Muscle layer of duodenum (tissue), 2 donors: ENCODE measurements at regions not wholly inside any gene's neighbourhood (a gene's known extent, or its start where the extent isn't known, plus 50 kb on each side); places are given as distances from the start of the nearest gene placed in this dataset.

Experiments used
- H3K27ac ChIP-seq: one replicate; pipeline ENCODE4 v1.7.0; 2013; ENCODE audit warnings: mild to moderate bottlenecking, low read length
- H3K27me3 ChIP-seq: one replicate; pipeline ENCODE4 v1.7.0; 2013; ENCODE audit warnings: low read depth, mild to moderate bottlenecking, control low read depth, low read length
- H3K36me3 ChIP-seq, 2 donors: one replicate each; pipeline ENCODE4 v1.7.0; 2013; ENCODE audit warnings: low read length in 2 of 2, control low read depth in 1 of 2, mild to moderate bottlenecking in 1 of 2; ENCODE audit not compliant: insufficient read depth in 2 of 2, control insufficient read depth in 1 of 2
- H3K4me1 ChIP-seq, 2 donors: one replicate each; pipeline ENCODE4 v1.7.0; 2013; ENCODE audit warnings: low read length in 2 of 2, mild to moderate bottlenecking in 2 of 2, control low read depth in 1 of 2, moderate library complexity in 1 of 2; ENCODE audit not compliant: insufficient read depth in 2 of 2, control insufficient read depth in 1 of 2
- H3K4me3 ChIP-seq, 2 donors: one replicate each; pipeline ENCODE4 v1.7.0; 2013; ENCODE audit warnings: low read length in 2 of 2, low read depth in 1 of 2, mild to moderate bottlenecking in 1 of 2
- H3K9me3 ChIP-seq, 2 donors: one replicate each; pipeline ENCODE4 v1.7.0; 2013; ENCODE audit warnings: low read length in 2 of 2, control low read depth in 1 of 2, mild to moderate bottlenecking in 1 of 2; ENCODE audit not compliant: control insufficient read depth in 1 of 2
- donor health status: healthy.

DNA sequence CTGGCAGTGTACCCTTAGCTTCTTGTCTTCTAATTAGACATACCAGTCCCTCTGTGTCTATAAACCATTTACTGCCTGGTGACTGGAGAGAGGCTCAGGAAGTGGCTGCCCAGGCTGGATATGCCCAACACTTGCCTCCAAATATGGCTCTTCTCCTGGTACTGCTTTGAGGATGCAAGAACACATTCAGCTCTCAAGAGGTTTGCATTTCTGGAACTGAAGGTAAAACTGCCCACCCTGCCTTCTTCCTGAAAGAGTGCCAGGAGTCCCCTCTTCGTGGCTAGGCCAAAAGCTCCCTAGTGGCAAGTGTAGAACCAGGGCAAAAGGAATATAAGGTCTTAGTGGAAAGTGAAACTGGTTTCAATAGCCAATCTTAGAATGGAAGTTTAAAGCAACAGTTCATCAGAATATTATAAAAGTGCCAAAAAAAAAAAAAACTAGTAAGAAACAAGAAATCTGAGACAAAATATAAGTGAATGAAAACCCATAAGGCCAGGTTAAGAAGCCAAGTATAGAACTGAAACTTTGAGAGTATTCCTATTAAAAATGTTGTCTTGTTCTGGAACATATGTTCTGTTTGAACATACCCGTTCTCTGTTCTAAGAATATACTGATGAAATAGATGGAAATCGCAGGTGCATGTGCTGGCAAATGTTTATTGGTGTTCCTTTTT, 77.2 kb upstream of the CTTNBP2NL start:
- Histone ChIP-seq H3K27ac (peak overlapping the region; percentile 13), H3K36me3 (no peaks in the 10 kb centered on the region), H3K4me3 (no peak overlapping the region), H3K9me3 (no peaks in the 10 kb centered on the region), H3K27me3 (no peaks in the 10 kb centered on the region), H3K4me1 (peaks cover 9 to 30% of the 10 kb centered on the region in 2 donors)

DNA sequence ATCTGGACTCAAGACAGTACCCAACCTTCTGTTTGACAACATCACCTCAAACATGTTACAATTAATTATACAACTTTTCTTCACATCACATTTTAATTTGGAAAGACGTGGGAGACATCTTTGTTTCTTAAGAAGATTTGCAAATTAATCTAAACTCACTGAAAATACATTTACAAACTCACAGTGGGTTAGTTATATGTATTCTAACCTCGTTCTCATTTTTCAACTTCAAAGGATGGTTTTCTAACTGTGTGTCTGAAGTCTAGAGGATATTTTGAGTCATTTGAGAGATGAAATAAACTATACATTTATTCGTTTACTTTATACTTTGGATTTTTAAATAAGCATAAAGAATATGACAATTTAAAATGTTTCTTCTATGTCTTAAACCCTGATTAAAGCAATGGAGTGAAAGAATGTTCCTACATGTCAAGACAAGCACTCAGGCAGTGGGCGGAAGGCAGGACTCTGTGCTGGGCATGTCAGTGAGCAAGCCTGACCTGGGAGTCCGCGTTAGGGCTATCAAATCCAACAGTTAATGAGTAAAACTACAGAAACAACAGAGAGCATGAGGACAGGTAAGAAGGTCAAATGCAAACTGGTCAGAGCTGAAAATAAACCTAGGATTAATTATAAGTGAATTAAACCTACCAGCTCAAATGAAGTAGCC, 76.5 kb upstream of the CTTNBP2NL start:
- H3K4me3 ChIP-seq = no peak overlapping the region
- H3K27me3 ChIP-seq = no peaks in the 10 kb centered on the region
- peaks cover 9 to 30% of the 10 kb centered on the region in 2 donors for H3K4me1 ChIP-seq
- H3K27ac ChIP-seq = no peak overlapping the region
- H3K36me3 ChIP-seq = no peaks in the 10 kb centered on the region
- no peaks in the 10 kb centered on the region for H3K9me3 ChIP-seq

DNA sequence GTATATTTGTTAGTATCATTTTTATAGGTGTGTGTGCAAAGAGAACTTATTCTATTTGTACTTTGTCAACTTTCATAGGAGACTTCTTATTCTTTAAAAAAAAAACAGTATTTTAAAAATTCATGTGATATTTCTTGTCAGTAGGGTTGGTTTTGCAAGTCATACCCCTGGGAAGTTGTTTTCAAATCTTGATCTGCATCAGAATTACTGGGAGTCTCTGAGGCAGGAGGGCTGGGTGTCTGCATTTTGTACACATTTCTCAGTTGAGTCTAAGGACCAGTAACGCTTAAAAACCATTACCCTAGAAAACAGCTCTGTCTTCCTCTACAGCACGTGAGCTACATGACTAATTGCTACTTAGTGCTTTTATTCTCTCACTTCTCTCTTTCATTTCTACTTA, 76.0 kb upstream of the CTTNBP2NL start:
- H3K27me3 ChIP-seq = no peaks in the 10 kb centered on the region
- H3K36me3 ChIP-seq = no peaks in the 10 kb centered on the region
- H3K9me3 ChIP-seq = no peaks in the 10 kb centered on the region
- H3K4me1 ChIP-seq = peaks cover 9 to 30% of the 10 kb centered on the region in 2 donors
- no peak overlapping the region for H3K4me3 ChIP-seq
- H3K27ac ChIP-seq = no peak overlapping the region

DNA sequence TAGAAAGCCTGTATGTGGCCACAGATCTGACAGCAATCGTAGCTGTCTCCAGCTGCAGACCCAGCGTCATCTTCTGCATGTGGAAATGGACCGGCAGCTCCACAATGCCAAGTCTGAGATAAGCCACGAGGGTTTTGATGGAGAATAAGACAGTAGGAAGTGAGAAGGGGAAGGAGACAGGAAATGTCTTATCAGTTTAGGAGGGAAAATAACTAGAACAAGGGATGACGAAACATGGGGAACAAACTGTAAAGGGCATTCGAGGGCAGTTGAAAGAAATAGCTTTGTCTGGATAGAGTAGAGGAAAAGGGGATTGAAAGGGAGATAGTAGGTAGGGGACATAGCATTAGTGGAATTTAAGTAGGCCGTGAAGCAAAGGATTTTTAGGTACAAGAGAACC, 74.0 kb upstream of the CTTNBP2NL start:
- H3K4me1 ChIP-seq = peaks cover 9 to 20% of the 10 kb centered on the region in 2 donors
- H3K27ac ChIP-seq = no peak overlapping the region
- H3K36me3 ChIP-seq = no peaks in the 10 kb centered on the region

DNA sequence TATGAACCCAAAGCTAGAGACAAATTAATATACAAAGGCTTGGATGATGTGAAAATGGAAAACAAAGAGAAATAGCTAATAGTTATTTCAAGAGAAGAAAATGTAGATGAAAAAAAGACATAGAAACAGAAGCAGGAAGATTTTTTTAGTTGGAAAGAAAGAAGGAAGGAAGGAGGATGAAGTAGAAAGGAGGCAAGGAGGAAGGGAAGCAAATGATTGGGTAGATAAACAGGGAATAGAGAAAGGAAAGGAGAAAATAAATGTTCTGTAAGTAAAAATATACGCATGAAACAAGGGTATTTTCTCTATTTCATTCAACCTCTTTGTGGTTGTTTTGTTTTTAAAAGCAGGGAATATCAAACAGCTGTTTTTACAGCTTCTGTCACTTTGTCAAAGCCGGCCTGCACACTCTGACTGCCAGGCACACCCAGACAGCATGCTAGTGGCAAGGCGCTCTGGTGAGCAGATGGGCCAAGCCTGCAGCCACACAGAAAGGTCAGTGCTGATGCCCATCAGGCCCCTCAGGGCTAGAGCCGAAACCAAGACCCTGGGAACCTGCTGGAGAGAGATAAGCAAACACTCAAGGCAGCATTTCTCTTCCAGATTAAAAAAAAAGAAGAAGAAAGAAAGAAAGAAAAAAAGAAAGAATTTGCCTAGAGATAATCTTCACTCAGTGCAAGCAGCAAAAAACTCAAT, 72.9 kb upstream of the CTTNBP2NL start:
- Histone ChIP-seq H3K27ac (no peak overlapping the region), H3K9me3 (no peaks in the 10 kb centered on the region), H3K4me3 (no peak overlapping the region)

More for the DNA sequence above, 74.0 kb upstream of the CTTNBP2NL start:
- Histone ChIP-seq H3K9me3 (no peaks in the 10 kb centered on the region), H3K27me3 (no peaks in the 10 kb centered on the region), H3K4me3 (no peak overlapping the region)

DNA sequence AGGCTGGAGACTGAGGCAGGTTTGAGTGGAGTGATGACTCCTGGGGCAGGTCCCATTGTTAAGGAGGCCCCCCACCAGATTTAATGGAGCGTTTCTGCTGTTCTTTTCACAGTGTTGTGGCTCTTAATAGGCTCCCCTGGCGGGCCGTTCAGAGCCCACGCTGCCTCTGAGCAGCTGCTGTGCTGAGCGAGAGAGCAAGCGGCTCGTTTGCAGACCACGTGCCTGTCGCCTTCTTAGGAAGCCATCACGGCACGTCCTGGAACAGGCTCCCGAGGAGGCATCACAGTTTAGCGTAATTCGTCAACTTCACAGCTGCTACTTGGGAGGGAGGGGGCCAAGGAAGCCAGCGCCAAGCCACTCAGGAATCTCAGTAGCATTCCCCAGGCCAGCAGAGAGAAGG, 70.5 kb upstream of the CTTNBP2NL start:
- Histone ChIP-seq H3K9me3 (no peaks in the 10 kb centered on the region), H3K4me3 (no peak overlapping the region), H3K36me3 (no peaks in the 10 kb centered on the region), H3K27ac (no peak overlapping the region), H3K4me1 (no peaks in the 10 kb centered on the region), H3K27me3 (no peaks in the 10 kb centered on the region)

More for the DNA sequence above, 72.9 kb upstream of the CTTNBP2NL start:
- no peaks in the 10 kb centered on the region for H3K27me3 ChIP-seq
- peaks cover 7 to 10% of the 10 kb centered on the region in 2 donors for H3K4me1 ChIP-seq
- no peaks in the 10 kb centered on the region for H3K36me3 ChIP-seq

DNA sequence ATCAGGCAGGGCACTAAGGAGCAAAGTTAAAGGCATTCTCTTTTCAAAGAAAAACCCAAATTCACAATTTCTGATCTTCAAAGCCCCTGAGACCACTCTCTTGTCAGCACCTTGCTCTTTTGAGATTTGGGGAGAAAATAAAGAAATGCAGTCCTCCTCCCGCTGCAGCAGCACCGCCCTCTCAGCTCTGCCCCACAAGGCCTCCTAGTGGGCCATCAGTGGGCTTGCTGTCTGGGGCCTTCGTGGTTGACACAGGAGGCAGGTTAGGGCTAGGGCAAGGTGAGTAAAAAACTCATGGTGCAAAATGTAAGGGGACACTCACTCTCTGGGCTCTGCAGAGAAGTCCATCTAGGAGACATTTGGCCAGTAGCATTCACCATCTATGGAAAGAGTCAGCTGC, 67.4 kb upstream of the CTTNBP2NL start:
- H3K4me3 ChIP-seq = no peak overlapping the region
- H3K27ac ChIP-seq = no peak overlapping the region
- H3K9me3 ChIP-seq = no peaks in the 10 kb centered on the region
- no peaks in the 10 kb centered on the region for H3K36me3 ChIP-seq
- H3K4me1 ChIP-seq = no peaks in the 10 kb centered on the region
- H3K27me3 ChIP-seq = no peaks in the 10 kb centered on the region

DNA sequence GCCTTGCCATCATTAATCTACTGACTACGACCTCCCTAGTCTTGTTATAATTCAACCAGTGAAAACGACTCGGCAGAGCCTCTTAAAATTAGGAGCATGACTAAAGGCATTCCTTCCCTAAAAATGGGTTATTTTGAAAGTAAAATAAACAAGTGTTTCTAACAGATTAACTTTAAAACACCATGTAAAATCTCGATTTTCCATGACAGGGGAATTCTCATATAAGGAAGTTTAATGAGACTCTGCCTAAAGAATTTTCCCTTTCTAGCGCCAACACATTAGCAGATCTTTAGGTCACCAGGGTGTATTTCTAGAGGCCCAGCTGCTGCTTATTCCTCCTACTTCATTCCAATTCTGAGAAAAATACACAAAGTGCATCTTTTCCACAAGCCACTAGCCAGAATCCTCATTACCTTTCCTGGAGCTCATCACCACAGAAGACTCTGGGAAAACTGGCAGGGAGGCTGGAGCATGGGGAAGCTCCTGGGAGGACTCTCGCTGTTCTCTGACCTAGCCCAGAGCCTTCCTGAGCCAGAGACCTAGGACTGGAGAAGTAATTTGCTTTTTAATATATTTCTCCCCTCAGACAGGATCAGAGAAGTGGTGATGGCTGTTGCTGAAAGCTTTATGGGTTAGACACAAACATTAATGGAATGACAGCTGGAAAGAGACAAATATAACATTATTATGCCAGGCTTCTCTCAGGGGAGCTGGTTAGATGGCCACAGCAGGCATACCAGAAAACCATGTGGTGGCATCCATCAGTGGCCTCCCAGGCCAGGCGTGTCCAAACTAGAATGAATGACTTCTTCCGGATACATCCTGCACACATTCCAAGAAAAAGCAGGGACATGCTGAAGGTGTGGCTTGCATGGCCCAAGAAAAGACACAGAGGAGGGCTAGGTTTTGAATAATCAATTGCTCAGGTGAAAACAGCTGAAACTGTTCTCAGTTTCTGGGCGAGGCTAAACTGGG, 63.6 kb upstream of the CTTNBP2NL start:
- H3K4me3 ChIP-seq = no peak overlapping the region
- H3K27ac ChIP-seq = no peak overlapping the region
- no peaks in the 10 kb centered on the region for H3K27me3 ChIP-seq
- H3K36me3 ChIP-seq = no peaks in the 10 kb centered on the region
- H3K4me1 ChIP-seq = peaks cover 0 to 3% of the 10 kb centered on the region in 2 donors
- no peaks in the 10 kb centered on the region for H3K9me3 ChIP-seq

DNA sequence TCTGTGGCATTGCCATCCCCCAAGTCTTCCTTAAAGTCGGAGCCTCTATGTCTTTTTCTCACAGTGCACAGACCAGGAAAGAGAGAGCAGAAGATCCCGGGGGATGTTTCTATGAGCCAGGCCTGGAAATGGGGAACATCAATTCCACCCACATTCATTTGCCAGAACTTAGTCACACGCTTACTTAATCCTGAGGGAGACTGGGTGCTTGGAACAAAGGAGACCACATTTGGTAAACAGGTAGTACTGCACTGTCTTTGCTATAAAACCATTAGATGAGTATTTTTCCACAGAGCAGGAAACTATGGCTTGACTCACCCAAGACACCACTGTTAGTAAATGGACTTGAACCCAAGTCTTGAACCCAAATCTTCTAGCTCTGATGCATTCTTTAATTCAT, 60.7 kb upstream of the CTTNBP2NL start:
- Histone ChIP-seq H3K9me3 (no peaks in the 10 kb centered on the region), H3K27ac (no peak overlapping the region), H3K27me3 (no peaks in the 10 kb centered on the region), H3K36me3 (no peaks in the 10 kb centered on the region), H3K4me3 (no peak overlapping the region), H3K4me1 (peaks cover 0 to 3% of the 10 kb centered on the region in 2 donors)

DNA sequence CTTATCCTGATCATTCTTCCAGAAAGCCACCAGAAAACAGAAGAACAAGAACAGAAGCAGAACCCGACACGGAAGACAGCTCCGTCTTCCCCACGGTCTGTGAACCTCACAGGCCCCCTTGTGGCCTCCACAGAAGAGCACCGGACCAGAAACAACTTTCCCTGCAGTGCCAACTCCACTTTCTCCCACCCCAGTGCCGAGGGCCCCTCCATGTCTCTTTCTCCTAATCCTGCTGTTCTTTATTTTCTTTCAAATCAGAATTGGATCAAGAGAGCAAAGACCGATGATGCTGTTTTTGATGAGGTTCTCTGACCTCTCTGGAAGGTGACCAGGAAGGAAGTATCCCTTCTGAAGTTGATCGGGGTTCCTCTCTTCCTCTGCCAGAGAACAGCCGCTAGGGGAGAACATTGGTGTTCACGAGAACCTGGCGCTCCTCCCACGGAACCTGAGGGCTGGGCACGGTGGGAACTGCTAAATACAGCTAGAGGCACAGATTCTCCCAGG, 58.9 kb upstream of the CTTNBP2NL start:
- H3K27ac ChIP-seq = no peak overlapping the region
- H3K4me3 ChIP-seq = no peak overlapping the region
- H3K9me3 ChIP-seq = no peaks in the 10 kb centered on the region
- H3K36me3 ChIP-seq = no peaks in the 10 kb centered on the region
- H3K4me1 ChIP-seq = peaks cover 0 to 3% of the 10 kb centered on the region in 2 donors
- no peaks in the 10 kb centered on the region for H3K27me3 ChIP-seq
